ENCODE measurements at regions not wholly inside any gene's neighbourhood (a gene's known extent, or its start where the extent isn't known, plus 50 kb on each side); places are given as distances from the start of the nearest gene placed in this dataset.

DNA sequence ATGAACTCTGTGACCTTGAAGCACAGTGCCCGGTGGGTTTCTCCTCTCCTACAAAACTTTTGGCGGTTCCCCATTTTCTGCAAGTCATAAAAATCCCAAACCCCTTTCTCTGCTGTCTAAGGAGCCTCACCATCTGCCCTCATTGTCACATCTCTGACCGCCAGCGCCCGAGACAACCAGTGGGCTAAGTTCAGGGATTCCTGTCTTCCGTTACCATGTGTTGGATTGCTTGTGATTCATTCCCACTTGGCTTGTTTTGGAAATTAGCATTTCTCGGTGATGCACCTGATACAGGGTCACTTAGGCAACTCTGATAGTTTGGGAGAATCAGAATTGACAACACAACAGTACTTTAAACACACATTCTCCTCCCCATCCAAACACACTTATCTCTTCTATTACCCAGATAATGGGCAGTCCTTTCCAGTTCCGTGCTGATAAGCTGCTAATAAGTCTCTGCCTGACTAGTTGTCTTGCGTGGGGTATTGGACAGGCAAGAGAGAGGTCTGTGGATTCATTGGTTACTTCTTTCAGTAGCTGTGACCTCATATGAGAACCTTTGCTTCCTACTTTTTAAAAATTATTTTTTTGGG is 70.0 kb upstream of the KLF4 start:
- no peaks in the 10 kb centered on the region for H3K9me3 Mint-ChIP-seq
- Histone ChIP-seq H3K4me3 (no peak overlapping the region), H3K9me2 (ENCODE audit: insufficient read depth) (no peaks in the 10 kb centered on the region), H3K27ac (ENCODE audit: low read depth) (no peak overlapping the region), H2AFZ (peak overlapping the region; percentile 80), H3K27me3 (ENCODE audit: insufficient read depth) (no peaks in the 10 kb centered on the region), H3K79me2 (replicated peaks; ENCODE audit: insufficient read depth) (no peaks in the 10 kb centered on the region), H3K36me3 (ENCODE audit: insufficient read depth) (no peaks in the 10 kb centered on the region), H4K20me1 (replicated peaks; ENCODE audit: insufficient read depth) (no peaks in the 10 kb centered on the region), H3K4me1 (ENCODE audit: insufficient read depth) (no peaks in the 10 kb centered on the region), H3K4me2 (no peak overlapping the region), H3F3A (replicated peaks; ENCODE audit: low read depth) (no peaks in the 10 kb centered on the region)
- TF ChIP-seq EZH2phosphoT487 (IDR thresholded peaks at IDR 0.05; ENCODE audit: unreplicated experiment): no peak
- TF ChIP-seq ZNF114 (CRISPR knock-in tag; IDR thresholded peaks at IDR 0.05): no peak
- TF ChIP-seq REST (IDR thresholded peaks at IDR 0.05; ENCODE audit: unreplicated experiment): no peak
- no peak for TF ChIP-seq POLR2AphosphoS5 (IDR thresholded peaks at IDR 0.05; ENCODE audit: low read depth)
- no peak for TF ChIP-seq ZNF331 (CRISPR knock-in tag; IDR thresholded peaks at IDR 0.05; ENCODE audit: low read depth)
- no peak overlapping the region for H3K27ac Mint-ChIP-seq
- H3K36me3 Mint-ChIP-seq (ENCODE audit: low read depth): no peaks in the 10 kb centered on the region
- peaks cover 2% of the 10 kb centered on the region for H3K27me3 Mint-ChIP-seq (ENCODE audit: insufficient read depth, low read depth, poor library complexity)
- no peak overlapping the region for H3K4me3 Mint-ChIP-seq
- ATAC-seq (no peak), DNase-seq (ENCODE audit: low spot score) (no peak)
- no peaks in the 10 kb centered on the region for H3K4me1 Mint-ChIP-seq

DNA sequence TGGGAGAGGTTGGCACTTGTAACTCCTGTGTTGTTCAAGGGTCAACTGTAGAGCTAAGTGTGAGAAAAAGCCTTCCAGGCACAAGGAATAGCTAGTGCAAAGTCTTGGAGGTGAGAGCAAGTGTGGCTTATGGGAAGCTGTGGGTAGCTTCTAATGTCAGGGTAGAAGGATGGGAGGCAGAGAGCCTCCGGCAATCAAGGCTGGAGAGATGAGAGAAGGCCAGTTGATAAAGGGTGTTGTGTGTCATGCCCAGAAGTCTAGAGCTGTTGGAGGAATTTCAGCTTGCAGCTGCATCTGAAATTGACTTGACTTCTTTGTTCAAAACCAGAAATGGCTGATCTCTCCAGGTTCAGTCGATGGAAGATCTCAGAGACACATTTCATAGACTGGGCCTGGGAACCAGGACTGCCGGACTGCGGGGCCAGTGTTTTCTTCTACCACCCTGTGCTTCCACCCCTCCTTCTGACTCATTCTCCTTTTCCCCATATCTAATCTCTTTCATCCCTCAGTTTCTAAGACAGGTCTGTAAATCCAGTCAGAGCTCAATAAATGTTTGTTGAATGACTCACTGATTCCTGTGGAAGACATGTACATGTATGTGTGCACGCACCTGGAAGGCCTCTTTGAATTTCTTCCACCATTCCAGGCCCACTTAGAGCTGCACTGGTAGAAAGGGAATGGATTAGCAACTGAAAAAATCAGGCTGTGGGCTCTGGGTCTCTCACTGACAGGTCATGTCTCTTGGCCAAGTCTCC is 67.8 kb upstream of the KLF4 start:
- Histone ChIP-seq H3K27ac (ENCODE audit: low read depth) (no peak overlapping the region), H2AFZ (no peak overlapping the region), H3F3A (replicated peaks; ENCODE audit: low read depth) (no peaks in the 10 kb centered on the region), H3K36me3 (ENCODE audit: insufficient read depth) (no peaks in the 10 kb centered on the region), H3K4me3 (no peak overlapping the region), H3K9me2 (ENCODE audit: insufficient read depth) (no peaks in the 10 kb centered on the region), H3K4me1 (ENCODE audit: insufficient read depth) (no peaks in the 10 kb centered on the region), H4K20me1 (replicated peaks; ENCODE audit: insufficient read depth) (no peaks in the 10 kb centered on the region), H3K4me2 (no peak overlapping the region), H3K27me3 (ENCODE audit: insufficient read depth) (no peaks in the 10 kb centered on the region), H3K79me2 (replicated peaks; ENCODE audit: insufficient read depth) (no peaks in the 10 kb centered on the region)
- Mint-ChIP-seq H3K27me3 (ENCODE audit: insufficient read depth, low read depth, poor library complexity) (peaks cover 2% of the 10 kb centered on the region), H3K9me3 (no peaks in the 10 kb centered on the region), H3K36me3 (ENCODE audit: low read depth) (no peaks in the 10 kb centered on the region), H3K4me1 (no peaks in the 10 kb centered on the region), H3K27ac (no peak overlapping the region), H3K4me3 (no peak overlapping the region)
- DNase-seq (ENCODE audit: low spot score) (no peak), ATAC-seq (no peak)
- TF ChIP-seq JUNB (IDR thresholded peaks at IDR 0.05; ENCODE audit: unreplicated experiment): no peak
- TF ChIP-seq ETS1 (IDR thresholded peaks at IDR 0.05): no peak
- TF ChIP-seq, protein P1, sequence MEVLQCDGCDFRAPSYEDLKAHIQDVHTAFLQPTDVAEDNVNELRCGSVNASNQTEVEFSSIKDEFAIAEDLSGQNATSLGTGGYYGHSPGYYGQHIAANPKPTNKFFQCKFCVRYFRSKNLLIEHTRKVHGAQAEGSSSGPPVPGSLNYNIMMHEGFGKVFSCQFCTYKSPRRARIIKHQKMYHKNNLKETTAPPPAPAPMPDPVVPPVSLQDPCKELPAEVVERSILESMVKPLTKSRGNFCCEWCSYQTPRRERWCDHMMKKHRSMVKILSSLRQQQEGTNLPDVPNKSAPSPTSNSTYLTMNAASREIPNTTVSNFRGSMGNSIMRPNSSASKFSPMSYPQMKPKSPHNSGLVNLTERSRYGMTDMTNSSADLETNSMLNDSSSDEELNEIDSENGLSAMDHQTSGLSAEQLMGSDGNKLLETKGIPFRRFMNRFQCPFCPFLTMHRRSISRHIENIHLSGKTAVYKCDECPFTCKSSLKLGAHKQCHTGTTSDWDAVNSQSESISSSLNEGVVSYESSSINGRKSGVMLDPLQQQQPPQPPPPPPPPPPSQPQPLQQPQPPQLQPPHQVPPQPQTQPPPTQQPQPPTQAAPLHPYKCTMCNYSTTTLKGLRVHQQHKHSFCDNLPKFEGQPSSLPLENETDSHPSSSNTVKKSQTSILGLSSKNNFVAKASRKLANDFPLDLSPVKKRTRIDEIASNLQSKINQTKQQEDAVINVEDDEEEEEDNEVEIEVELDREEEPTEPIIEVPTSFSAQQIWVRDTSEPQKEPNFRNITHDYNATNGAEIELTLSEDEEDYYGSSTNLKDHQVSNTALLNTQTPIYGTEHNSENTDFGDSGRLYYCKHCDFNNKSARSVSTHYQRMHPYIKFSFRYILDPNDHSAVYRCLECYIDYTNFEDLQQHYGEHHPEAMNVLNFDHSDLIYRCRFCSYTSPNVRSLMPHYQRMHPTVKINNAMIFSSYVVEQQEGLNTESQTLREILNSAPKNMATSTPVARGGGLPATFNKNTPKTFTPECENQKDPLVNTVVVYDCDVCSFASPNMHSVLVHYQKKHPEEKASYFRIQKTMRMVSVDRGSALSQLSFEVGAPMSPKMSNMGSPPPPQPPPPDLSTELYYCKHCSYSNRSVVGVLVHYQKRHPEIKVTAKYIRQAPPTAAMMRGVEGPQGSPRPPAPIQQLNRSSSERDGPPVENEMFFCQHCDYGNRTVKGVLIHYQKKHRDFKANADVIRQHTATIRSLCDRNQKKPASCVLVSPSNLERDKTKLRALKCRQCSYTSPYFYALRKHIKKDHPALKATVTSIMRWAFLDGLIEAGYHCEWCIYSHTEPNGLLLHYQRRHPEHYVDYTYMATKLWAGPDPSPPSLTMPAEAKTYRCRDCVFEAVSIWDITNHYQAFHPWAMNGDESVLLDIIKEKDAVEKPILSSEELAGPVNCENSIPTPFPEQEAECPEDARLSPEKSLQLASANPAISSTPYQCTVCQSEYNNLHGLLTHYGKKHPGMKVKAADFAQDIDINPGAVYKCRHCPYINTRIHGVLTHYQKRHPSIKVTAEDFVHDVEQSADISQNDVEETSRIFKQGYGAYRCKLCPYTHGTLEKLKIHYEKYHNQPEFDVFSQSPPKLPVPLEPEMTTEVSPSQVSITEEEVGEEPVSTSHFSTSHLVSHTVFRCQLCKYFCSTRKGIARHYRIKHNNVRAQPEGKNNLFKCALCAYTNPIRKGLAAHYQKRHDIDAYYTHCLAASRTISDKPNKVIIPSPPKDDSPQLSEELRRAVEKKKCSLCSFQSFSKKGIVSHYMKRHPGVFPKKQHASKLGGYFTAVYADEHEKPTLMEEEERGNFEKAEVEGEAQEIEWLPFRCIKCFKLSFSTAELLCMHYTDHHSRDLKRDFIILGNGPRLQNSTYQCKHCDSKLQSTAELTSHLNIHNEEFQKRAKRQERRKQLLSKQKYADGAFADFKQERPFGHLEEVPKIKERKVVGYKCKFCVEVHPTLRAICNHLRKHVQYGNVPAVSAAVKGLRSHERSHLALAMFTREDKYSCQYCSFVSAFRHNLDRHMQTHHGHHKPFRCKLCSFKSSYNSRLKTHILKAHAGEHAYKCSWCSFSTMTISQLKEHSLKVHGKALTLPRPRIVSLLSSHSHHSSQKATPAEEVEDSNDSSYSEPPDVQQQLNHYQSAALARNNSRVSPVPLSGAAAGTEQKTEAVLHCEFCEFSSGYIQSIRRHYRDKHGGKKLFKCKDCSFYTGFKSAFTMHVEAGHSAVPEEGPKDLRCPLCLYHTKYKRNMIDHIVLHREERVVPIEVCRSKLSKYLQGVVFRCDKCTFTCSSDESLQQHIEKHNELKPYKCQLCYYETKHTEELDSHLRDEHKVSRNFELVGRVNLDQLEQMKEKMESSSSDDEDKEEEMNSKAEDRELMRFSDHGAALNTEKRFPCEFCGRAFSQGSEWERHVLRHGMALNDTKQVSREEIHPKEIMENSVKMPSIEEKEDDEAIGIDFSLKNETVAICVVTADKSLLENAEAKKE (CRISPR knock-in tag; IDR thresholded peaks at IDR 0.05): no peak
- no peak for TF ChIP-seq ZNF331 (CRISPR knock-in tag; IDR thresholded peaks at IDR 0.05; ENCODE audit: low read depth)
- TF ChIP-seq EZH2 (IDR thresholded peaks at IDR 0.05; ENCODE audit: low read depth, unreplicated experiment): no peak
- no peak for TF ChIP-seq NANOG (IDR thresholded peaks at IDR 0.05; ENCODE audit: borderline replicate concordance)
- no peak for TF ChIP-seq ZNF114 (CRISPR knock-in tag; IDR thresholded peaks at IDR 0.05)
- no peak for TF ChIP-seq EZH2phosphoT487 (IDR thresholded peaks at IDR 0.05; ENCODE audit: unreplicated experiment)
- no peak for TF ChIP-seq POLR2AphosphoS5 (IDR thresholded peaks at IDR 0.05; ENCODE audit: low read depth)

Data from GM23338 (cell line).